ENCODE measurements at regions not wholly inside any gene's neighbourhood (a gene's known extent, or its start where the extent isn't known, plus 50 kb on each side); places are given as distances from the start of the nearest gene placed in this dataset.

DNA sequence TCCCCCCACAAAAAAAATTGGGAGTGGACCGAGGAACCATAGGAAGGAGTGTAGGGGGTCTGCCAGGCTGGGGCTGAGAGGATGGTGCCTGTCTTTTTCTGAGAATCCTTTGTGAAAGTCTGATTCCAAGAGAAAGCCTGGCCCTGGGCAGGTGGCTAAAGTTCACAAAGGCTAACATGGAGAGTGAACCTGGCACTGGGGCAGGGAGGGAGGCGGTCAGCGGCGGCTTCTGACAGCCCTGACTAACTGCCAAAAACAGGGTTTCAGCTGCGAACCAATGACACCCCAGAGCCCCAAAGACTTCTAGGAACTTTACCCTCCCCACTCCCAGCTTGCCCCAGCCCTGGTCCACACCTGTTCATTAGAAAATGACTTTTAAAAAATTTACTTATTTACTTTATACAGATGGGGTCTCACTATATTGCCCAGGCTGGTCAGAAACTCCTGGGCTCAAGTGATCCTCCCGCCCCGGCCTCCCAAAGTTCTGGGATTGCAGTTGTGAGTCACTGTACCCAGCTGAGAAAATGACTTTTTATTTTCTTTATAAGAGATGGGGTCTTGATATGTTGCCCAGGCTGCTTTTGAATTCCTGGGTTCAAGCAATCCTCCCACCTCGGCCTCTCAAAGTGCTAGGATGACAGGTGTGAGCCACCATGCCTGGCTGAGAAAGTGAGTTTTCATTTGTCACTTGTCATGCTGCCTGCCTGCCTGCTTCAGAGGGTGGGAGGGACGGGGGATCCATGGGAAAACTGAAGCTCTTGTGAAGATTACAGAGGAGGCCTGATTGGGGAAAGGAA lies 61.0 kb upstream of the DUSP5 start:
- Mint-ChIP-seq H3K27ac (ENCODE audit: unreplicated experiment) (no peak overlapping the region), H3K4me3 (ENCODE audit: unreplicated experiment) (no peak overlapping the region), H3K36me3 (ENCODE audit: low read depth, unreplicated experiment) (no peaks in the 10 kb centered on the region), H3K4me1 (ENCODE audit: unreplicated experiment) (no peaks in the 10 kb centered on the region), H3K27me3 (ENCODE audit: unreplicated experiment) (no peaks in the 10 kb centered on the region), H3K9me3 (ENCODE audit: unreplicated experiment) (no peaks in the 10 kb centered on the region)
- DNase-seq (ENCODE audit: low spot score), result no peak
- TF ChIP-seq, protein P1, sequence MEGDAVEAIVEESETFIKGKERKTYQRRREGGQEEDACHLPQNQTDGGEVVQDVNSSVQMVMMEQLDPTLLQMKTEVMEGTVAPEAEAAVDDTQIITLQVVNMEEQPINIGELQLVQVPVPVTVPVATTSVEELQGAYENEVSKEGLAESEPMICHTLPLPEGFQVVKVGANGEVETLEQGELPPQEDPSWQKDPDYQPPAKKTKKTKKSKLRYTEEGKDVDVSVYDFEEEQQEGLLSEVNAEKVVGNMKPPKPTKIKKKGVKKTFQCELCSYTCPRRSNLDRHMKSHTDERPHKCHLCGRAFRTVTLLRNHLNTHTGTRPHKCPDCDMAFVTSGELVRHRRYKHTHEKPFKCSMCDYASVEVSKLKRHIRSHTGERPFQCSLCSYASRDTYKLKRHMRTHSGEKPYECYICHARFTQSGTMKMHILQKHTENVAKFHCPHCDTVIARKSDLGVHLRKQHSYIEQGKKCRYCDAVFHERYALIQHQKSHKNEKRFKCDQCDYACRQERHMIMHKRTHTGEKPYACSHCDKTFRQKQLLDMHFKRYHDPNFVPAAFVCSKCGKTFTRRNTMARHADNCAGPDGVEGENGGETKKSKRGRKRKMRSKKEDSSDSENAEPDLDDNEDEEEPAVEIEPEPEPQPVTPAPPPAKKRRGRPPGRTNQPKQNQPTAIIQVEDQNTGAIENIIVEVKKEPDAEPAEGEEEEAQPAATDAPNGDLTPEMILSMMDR (IDR thresholded peaks at IDR 0.05; ENCODE audit: unreplicated experiment), result no peak

DNA sequence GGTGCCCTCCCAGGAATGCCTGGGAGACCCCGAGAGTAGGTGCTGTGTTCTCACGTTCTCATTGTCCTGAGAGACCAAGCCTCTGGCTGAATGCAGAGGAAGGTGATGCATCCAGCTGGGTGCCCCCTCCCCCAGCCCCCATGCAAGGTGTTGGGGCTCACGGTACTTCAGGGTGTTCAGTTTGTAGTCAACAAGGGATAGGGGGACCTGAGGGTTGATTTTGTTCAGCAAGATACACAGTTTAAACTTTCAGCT lies 60.4 kb upstream of the DUSP5 start:
- no peak overlapping the region for H3K27ac Mint-ChIP-seq (ENCODE audit: unreplicated experiment)
- no peak overlapping the region for H3K4me3 Mint-ChIP-seq (ENCODE audit: unreplicated experiment)

DNA sequence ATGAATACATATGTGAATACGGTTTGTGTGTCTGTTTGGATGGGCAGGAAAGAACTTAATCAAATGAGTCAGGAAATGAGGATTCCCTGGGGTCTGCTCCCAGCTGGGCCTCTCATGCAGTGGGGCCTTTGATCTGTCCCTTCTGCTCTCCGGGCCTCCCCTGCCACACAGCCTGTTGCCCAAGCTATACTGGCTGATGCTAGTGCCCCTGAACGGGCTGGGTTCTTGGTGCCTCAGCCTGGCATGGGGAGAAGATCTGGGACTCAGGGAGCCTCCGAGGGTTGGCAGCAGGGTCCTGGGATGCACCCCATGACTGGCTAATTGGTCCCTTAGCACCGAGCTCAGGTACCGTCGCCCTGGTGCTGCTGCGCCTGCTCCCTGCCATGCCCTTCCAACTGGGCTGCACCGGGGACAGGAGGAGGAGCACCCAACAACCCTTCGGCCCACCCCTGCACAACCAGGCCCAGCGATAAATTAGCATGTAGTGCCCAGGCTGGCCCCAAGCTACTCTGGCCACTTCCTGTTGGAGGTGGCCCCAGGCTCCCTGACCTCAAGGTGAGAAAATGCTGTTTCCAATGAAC lies 59.9 kb upstream of the DUSP5 start:
- no peaks in the 10 kb centered on the region for H3K4me1 Mint-ChIP-seq (ENCODE audit: unreplicated experiment)
- no peaks in the 10 kb centered on the region for H3K9me3 Mint-ChIP-seq (ENCODE audit: unreplicated experiment)
- no peak for DNase-seq (ENCODE audit: low spot score)
- no peak overlapping the region for H3K27ac Mint-ChIP-seq (ENCODE audit: unreplicated experiment)
- no peak overlapping the region for H3K4me3 Mint-ChIP-seq (ENCODE audit: unreplicated experiment)
- H3K36me3 Mint-ChIP-seq (ENCODE audit: low read depth, unreplicated experiment), result no peaks in the 10 kb centered on the region
- TF ChIP-seq, protein P1 (IDR thresholded peaks at IDR 0.05; ENCODE audit: unreplicated experiment), result no peak
- no peaks in the 10 kb centered on the region for H3K27me3 Mint-ChIP-seq (ENCODE audit: unreplicated experiment)

More for the DNA sequence above, 60.4 kb upstream of the DUSP5 start:
- no peaks in the 10 kb centered on the region for H3K36me3 Mint-ChIP-seq (ENCODE audit: low read depth, unreplicated experiment)
- no peaks in the 10 kb centered on the region for H3K27me3 Mint-ChIP-seq (ENCODE audit: unreplicated experiment)
- TF ChIP-seq, protein P1 (IDR thresholded peaks at IDR 0.05; ENCODE audit: unreplicated experiment), result no peak
- no peaks in the 10 kb centered on the region for H3K4me1 Mint-ChIP-seq (ENCODE audit: unreplicated experiment)
- DNase-seq (ENCODE audit: low spot score), result no peak
- no peaks in the 10 kb centered on the region for H3K9me3 Mint-ChIP-seq (ENCODE audit: unreplicated experiment)

DNA sequence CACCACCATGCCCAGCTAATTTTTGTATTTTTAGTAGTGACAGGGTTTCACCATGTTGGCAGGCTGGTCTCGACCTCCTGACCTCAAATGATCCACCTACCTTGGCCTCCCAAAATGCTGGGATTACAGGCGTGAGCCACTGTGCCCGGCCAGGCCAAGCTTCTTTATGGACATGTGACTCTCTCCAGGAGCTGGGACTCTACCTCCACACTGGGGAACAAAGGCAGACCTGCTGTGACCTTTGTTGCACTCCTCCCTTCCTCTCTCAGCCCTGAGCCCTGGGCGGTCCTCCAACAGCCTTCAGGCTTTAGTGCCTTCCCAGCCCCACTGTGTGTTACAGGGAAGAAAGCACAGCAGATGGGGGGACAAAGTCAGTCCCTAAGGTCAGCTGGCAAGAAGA lies 55.0 kb upstream of the DUSP5 start:
- Mint-ChIP-seq H3K27ac (ENCODE audit: unreplicated experiment) (no peak overlapping the region), H3K27me3 (ENCODE audit: unreplicated experiment) (peaks cover 6% of the 10 kb centered on the region), H3K9me3 (ENCODE audit: unreplicated experiment) (no peaks in the 10 kb centered on the region), H3K4me3 (ENCODE audit: unreplicated experiment) (no peak overlapping the region), H3K36me3 (ENCODE audit: low read depth, unreplicated experiment) (no peaks in the 10 kb centered on the region), H3K4me1 (ENCODE audit: unreplicated experiment) (peaks cover 16% of the 10 kb centered on the region)
- no peak for DNase-seq (ENCODE audit: low spot score)
- TF ChIP-seq, protein P1 (IDR thresholded peaks at IDR 0.05; ENCODE audit: unreplicated experiment), result no peak

DNA sequence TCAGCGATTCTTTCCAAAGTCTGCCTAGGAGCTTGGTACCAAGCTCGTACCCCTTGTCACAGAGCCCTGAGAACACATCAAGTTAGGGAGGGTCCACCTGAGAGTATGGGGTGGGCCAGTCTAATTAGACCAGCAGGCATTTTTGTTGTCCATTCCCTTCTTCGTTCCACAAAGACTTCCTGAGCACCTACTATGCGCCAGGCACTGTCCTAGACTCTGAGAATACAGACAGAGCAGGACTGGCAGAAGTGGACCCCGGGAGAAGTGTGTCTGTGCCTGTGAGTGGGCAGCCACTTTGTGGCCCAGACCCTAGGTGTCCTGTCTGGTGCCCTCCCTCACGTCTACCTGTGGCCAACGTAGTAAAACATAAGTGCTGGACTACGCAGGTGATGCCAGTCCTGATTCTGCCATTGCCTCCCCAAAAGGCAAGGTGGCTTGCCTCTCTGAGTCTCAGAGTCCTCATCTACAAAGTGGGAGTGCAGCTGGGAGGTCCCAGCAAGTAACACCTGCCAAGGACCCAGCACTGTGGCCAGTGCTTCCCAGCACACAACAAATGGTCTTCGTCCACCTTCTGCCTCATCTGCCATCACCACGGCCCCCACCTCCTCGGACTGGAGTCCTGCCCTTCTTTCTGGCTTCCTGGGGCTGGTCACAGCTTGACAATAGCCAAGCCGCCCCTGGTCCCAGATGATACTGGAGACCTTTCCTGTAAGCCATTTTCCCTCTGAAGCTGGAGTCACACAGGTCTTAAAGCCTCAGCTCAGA lies 54.3 kb upstream of the DUSP5 start:
- no peak overlapping the region for H3K27ac Mint-ChIP-seq (ENCODE audit: unreplicated experiment)
- H3K36me3 Mint-ChIP-seq (ENCODE audit: low read depth, unreplicated experiment), result no peaks in the 10 kb centered on the region
- H3K4me3 Mint-ChIP-seq (ENCODE audit: unreplicated experiment), result no peak overlapping the region
- H3K4me1 Mint-ChIP-seq (ENCODE audit: unreplicated experiment), result peaks cover 16% of the 10 kb centered on the region
- H3K9me3 Mint-ChIP-seq (ENCODE audit: unreplicated experiment), result no peaks in the 10 kb centered on the region
- TF ChIP-seq, protein P1 (IDR thresholded peaks at IDR 0.05; ENCODE audit: unreplicated experiment), result no peak
- peaks cover 6% of the 10 kb centered on the region for H3K27me3 Mint-ChIP-seq (ENCODE audit: unreplicated experiment)
- no peak for DNase-seq (ENCODE audit: low spot score)
